Endometrial microvascular endothelial cells (primary cell): ENCODE measurements at regions not wholly inside any gene's neighbourhood (a gene's known extent, or its start where the extent isn't known, plus 50 kb on each side); places are given as distances from the start of the nearest gene placed in this dataset.
"Not testable (repeated sequence)": the region's sequence is repeated elsewhere in the genome, so short reads cannot be mapped to it uniquely, and the experiment has no call there.

ENCODE experiments used
- in situ Hi-C: cut with HindIII; loops from 2 replicates; pipeline ENCODE4 v1.10.0; 2017; ENCODE audit warnings: low sequenced_read_pairs, low pct_unique_long_range_greater_than_20kb; ENCODE audit errors: inconsistent ontology term

GRCh38 chr6:27163834-27164233 is 83.7 kb upstream of the PRSS16 start:
- in situ Hi-C loops, result no loop called here

DNA sequence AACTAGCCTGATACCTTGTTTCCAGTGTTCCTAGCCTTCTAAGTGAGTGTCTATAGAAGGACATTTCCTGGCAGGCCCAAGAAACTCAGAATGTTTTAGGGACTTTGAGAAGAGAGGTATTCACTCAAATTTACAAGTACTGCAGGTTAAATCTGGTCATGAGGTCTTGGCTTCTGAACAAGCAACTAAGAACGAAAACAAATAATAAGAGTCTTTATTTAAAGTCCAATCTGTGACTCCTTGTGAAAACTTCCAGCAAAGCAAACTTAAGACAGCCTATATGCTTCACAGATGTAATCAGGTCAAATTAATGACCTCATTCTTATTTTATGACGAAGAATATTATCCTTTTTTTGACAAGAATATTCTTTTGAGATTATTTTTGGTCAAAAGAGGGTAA is 79.4 kb upstream of the PRSS16 start:
- in situ Hi-C loops, result no loop called here

DNA sequence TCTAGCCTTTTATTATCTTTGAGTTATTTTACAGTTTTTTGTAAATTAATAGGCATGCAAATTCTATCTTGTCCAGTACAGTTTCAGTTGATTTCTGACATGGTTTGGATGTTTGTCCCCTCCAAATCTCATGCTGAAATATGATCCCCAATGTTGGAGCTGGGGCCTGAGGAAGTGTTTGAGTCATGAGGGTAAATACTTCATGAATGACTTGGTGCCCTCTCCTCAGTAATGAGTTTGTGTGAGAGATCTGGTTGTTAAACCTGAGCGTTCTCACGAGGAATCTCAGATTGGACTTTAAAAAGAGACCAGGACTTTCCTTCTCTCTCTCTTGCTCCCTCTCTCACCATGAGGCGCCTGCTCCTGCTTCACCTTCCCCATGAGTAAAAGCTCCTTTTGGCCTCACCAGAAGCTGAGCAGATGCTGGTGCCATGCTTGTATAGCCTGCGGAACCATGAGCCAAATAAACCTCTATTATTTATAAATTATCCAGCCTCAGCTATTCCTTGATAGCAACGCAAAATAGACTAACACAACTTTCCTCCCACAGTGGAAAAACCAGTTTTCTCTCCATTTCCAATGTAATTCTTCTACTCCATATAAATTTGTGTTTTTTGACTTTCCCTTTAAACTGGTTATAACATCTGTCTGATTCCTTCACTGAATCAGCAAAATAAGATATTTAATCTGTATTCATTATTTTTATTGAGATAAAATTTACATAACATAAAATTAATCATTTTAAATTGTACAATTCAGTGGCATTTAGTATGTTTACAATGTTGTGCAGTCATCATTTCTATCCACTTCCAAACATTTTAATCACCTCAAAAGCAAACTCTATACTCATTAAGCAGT is 78.7 kb upstream of the PRSS16 start:
- in situ Hi-C loops, result no loop called here

DNA sequence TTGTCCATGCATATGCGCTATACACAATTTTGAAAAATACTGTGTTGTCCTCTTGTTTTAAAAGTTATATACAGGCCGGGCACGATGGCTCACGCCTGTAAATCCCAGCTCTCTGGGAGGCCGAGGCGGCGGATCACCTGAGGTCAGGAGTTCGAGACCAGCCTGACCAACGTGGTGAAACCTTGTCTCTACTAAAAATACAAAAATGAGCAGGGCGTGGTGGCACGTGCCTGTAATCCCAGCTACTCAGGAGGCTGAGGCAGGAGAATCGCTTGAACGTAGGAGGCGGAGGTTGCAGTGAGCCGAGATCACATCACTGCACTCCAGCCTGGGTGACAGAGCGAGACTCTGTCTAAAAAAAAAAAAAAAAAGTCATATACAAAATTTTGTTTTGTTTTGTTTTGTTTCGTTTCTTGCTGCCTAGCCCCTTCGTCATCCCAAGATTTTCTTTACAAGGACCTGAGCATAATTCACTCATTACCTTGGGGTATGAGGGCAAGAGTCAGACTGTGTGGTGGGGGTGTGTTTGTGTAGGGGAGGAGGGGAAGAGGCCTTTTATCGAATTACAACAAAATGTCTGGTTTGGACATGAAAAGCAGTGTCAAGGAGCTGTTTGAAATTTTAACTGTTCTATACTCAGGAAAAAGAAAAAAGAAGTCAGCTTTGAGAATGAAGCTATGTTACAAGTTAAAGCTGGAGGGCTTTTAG is 74.8 kb upstream of the PRSS16 start:
- in situ Hi-C loops, result not testable (repeated sequence)

DNA sequence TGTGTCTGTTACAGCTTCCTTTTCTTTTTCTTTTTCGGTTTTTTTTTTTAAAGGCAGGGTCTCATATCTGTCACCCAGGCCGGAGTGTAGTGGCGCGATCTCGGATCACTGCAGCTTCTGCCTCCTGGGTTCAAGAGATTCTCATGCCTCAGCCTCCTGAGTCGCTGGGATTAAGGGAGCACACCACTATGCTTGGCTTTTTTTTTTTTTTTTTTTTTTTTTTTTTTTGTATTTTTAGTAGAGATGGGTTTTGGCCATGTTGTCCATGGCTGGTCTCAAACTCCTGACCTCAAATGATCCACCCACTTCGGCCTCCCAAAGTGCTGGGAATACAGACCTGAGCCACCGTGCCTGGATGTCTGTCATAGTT is 74.3 kb upstream of the PRSS16 start:
- in situ Hi-C loops, result not testable (repeated sequence)

DNA sequence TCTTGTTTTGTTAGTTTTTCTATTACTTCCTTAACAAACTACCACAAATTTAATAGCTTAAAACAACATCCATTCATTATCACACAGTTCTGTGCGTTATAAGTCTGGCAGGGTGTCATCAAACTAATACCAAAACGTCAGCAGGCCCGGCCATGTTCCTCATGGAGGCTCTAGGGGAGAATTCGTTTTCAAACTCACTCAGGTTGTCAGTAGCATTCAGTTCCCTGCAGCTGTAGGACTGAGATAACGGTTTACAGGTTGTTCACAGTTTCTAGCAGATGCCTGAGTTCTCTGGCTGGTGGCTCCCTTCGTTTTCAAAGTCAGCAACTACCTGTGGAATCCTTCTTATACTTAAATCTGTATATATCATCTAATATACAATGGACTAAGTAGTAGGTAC is 72.5 kb upstream of the PRSS16 start:
- in situ Hi-C loops, result no loop called here

GRCh38 chr6:27176096-27176495 is 71.4 kb upstream of the PRSS16 start:
- in situ Hi-C loops, result no loop called here

- in situ Hi-C loops, result no loop called here
Measured at GRCh38 chr6:27176523-27177484, 70.7 kb upstream of the PRSS16 start.

DNA sequence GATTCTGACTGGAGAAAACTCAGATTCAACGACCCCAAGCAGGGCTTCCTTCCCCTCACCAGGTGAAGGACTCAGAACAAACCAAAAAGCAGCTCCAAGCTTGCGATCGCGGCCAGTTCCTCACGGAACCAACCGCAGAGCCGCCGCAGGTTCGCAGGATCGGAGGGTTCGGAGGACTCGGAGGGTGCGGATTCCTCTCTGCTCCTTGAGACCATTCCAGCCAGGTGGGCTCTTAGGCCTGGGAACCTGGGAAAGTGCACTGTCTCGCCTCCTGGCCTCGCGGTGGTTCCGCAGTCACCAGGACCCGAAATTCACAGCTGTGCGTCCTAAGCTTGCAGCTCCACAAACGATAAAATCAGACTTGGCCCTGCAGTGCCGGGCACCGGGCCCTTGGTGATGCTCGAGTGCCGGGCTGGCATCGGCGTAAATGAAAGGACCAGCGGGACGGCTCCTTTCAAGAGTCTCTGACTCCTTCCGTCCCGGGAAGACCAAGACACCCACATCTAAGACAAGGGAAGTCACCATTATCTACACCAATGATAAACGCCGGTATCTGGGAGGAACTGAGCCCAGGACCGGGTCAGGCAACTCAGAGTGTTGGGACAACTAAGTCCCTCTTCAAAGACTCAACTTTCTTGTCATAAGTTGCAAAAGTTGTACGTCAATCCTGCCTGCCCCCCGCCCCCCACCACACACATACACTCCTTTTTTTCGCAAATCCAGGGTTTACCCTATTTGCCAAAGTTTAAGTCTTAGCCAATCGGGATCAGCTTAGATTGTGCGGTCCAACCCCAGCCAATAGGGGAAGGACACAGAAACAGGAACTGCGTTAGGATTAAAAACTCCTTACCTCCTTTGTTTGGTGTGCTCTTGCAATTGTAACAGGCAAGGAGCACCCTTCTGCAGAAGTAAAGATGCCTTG is 69.8 kb upstream of the PRSS16 start:
- in situ Hi-C loops, result no loop called here

DNA sequence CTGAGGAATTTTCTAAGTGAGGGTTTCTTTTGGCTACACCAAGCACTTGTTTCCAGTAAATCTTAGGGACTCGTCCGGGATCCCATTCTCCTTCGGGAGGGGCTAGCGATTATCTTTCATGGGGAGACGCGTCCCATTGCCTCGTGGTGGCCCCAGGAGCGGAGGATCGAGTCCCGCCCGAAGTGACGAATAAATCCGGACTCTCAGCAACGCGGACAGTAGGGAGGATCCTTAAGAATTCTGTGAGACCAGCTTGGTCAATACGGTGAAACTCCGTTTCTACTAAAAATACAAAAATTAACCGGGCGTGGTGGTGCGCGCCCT is 69.1 kb upstream of the PRSS16 start:
- in situ Hi-C loops, result no loop called here

- in situ Hi-C loops, result no loop called here
Measured at GRCh38 chr6:27178860-27179259, 68.6 kb upstream of the PRSS16 start.

DNA sequence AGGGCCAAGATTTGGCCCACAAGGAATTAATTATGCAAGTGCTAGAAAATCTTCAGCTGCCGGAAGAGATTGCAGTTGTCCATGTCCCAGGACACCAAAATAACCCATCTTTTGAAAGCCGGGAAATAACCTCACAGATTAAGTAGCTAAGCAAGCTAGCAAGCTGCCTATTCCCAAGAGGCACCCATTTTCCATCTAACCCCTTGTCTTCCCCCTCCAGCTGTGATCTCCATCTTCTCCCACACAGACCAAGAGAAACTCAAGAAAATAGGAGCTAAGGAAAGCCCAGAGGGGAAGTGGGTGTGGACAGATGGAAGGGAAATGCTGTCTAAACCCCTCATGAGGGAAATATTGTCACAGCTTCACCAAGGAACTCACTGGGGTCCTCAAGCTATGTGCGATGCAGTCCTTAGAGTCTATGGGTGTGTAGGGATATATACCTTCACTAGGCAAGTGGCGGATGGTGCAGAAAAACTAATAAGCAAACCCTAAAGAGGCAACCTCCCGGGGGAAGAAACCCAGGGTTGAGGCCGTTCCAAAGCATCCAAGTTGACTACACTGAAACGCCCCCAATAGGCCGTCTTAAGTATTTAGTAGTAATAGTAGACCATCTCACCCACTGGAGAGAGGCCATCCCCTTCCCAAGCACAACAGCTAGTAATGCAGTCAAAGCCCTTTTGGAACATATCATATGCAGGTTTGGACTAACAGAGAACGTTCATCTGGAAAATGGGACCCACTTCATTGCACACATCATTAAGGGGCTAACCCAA is 64.3 kb upstream of the PRSS16 start:
- in situ Hi-C loops, result no loop called here

DNA sequence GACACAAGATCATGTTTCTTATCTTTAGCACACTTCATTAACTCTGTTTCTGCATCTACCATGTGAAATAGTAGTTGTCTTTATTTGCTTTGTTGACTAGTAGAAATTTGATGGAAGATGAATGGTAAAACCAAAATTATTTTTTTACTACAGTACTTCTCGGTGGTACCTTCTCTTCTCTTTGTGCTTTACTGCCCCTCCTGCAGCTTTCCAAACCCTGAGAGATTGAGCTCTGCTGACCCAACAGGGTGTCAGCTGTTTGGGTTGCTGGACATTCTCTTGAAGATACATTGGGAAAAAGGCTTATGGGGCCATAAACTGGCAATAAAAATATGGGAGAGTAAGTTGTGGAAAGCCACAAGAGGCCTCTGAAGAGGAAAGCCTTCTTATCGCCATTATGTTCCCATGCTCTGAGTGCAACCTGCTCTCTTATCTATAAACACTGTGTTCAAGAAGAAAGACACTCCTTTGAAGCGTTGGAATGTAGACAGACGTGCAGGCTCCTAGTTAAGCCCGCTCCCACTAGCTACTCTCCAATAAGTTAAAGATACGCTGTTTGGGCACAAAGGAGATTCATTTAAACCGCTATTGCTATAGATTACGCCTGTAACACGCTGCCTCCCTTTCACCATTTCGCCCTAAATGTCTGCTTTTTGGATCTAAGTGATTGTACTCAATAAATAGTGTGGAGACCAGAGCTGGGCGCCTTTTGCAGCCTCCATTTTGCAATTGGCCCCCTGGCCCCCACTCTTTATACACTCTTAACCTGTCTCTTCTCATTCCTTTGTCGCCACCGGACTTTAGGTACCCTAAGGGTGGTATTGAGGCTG is 60.1 kb upstream of the PRSS16 start:
- in situ Hi-C loops, result no loop called here

DNA sequence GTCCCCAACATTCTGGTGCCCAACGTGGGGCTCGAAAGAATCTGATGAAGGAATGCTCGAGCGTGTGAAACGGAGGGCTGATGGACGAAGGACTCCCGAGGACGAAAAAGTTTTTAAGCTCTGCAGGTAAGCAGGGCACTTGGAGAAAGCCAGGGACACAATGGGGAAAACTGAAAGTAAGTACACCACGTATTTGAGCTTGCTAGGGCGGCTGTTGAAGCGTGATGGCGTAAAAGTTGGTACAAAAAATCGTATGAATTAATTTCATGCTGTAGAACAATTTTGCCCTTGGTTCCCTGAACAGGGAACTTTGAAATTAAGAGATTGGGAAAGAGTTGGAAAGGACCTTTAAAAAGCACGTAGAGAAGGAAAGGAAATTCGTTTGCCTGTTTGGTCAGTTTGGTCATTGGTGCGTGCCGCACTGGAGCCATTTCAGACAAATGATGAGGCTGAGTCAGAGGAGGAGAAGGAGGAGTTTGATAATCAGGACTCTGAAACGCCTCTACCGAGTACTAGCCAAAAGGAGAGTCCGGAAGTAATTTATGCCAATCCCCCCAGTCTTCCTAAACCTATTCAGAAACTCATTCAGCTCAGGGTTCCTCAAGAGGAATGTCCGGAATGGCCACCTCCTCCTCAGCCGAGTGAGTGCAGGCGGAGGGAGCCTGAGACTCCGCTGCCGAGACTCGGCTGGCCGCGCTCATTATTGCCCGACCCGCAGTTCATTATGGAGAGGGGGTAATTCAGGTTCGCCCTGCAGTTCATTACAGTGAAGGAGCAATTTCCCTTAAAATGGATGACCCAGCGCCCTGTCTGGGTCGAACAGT is 59.2 kb upstream of the PRSS16 start:
- in situ Hi-C loops, result no loop called here

DNA sequence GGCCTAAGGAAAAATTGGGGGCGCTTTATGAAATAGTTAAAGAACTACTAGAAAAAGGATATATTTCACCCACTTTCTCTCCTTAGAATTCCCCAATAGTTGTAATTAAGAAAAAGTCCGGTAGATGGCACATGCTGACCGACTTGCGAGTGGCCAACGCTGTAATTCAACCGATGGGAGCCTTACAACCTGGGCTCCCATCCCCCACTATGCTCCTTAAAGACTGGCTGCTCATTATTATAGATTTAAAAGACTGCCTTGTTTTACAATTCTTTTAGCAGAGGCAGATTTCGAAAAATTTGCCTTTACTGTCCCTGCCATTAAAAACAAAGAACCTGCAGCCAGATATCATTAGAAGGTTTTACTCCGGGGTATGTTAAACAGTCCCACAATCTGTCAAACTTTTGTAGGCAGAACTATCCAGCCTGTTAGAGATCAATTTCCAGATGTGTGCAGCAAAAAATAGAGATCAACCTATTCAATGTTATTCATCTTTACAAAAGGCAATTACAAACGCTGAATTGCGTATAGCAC is 58.5 kb upstream of the PRSS16 start:
- in situ Hi-C loops, result no loop called here

GRCh38 chr6:27190126-27190525 is 57.4 kb upstream of the PRSS16 start:
- in situ Hi-C loops, result no loop called here
